C4-2B (cell line): ENCODE measurements at regions not wholly inside any gene's neighbourhood (a gene's known extent, or its start where the extent isn't known, plus 50 kb on each side); places are given as distances from the start of the nearest gene placed in this dataset.

Experiments
- H3K27ac ChIP-seq: fragments of 450-650 bp; 2 replicates; pipeline ENCODE4 v1.5.1; 2017
- ZFX ChIP-seq: fragments of 450-650 bp; IDR thresholded peaks from 2 replicates; pipeline ENCODE4 v1.6.1; 2017
- TF ChIP-seq, protein P1 (sequence below): fragments of 450-650 bp; conservative IDR thresholded peaks from 2 replicates; pipeline ENCODE4 v1.5.1; 2017; ENCODE audit warnings: mild to moderate bottlenecking

DNA sequence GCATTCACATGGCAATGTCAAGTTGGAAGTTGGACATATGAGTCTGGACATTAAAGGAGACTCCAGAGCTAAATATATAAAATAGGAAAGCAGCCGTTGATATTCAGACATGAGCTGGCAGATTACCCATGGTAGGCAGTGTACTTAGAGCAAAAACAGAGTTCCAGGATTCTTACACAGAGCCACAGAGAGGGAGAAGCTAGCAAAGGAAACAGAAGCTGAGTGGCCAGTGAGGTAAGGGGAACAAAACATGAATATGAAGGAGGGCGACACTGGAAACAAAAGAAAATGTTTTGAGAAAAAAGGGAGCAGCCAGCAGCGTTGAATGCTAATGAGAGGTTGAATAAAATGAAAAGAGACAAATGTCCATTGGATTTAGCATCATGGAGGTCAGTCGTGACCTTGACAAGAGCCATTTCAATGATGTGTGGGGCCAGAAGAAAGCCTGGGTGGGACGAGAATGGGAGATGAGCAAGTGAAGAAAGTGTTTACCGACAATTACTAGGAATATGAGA is 198.4 kb downstream of the POU4F1 start:
- no peak overlapping the region for H3K27ac ChIP-seq
- TF ChIP-seq, protein P1, sequence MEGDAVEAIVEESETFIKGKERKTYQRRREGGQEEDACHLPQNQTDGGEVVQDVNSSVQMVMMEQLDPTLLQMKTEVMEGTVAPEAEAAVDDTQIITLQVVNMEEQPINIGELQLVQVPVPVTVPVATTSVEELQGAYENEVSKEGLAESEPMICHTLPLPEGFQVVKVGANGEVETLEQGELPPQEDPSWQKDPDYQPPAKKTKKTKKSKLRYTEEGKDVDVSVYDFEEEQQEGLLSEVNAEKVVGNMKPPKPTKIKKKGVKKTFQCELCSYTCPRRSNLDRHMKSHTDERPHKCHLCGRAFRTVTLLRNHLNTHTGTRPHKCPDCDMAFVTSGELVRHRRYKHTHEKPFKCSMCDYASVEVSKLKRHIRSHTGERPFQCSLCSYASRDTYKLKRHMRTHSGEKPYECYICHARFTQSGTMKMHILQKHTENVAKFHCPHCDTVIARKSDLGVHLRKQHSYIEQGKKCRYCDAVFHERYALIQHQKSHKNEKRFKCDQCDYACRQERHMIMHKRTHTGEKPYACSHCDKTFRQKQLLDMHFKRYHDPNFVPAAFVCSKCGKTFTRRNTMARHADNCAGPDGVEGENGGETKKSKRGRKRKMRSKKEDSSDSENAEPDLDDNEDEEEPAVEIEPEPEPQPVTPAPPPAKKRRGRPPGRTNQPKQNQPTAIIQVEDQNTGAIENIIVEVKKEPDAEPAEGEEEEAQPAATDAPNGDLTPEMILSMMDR, result no peak
- no peak for TF ChIP-seq ZFX

DNA sequence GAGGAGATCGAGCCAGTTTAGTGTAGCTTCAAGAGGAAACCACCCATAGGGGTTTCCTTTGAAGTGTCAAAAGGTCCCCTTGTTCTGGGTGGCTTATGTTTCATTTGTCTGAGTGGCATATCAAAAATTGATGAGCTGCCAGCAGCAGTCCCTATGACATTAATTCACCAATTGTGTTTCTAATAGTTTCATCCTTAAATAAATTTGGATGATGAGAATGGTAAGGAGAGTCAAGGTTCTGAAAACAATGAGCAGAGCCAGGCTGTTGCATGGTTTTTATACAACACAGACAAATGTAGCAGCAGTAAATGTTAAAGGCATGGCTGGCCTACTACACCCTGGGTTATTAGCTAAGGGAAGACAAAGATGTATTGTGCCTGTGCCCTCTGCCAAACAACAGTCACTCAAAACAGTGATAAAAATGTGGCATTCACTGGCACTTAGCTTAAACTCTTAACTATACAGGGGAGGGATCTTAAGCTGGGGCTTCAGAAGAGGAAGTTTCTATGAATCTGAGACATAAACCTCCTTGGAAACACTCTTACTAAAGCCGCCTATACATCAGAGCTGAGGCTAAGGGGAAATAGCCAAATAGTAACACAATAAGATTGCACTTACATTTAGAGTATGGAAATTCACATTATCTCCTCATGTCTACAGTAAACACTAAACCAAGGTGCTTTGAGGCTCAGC is 200.5 kb downstream of the POU4F1 start:
- TF ChIP-seq ZFX, result no peak
- TF ChIP-seq, protein P1, result no peak
- no peak overlapping the region for H3K27ac ChIP-seq

DNA sequence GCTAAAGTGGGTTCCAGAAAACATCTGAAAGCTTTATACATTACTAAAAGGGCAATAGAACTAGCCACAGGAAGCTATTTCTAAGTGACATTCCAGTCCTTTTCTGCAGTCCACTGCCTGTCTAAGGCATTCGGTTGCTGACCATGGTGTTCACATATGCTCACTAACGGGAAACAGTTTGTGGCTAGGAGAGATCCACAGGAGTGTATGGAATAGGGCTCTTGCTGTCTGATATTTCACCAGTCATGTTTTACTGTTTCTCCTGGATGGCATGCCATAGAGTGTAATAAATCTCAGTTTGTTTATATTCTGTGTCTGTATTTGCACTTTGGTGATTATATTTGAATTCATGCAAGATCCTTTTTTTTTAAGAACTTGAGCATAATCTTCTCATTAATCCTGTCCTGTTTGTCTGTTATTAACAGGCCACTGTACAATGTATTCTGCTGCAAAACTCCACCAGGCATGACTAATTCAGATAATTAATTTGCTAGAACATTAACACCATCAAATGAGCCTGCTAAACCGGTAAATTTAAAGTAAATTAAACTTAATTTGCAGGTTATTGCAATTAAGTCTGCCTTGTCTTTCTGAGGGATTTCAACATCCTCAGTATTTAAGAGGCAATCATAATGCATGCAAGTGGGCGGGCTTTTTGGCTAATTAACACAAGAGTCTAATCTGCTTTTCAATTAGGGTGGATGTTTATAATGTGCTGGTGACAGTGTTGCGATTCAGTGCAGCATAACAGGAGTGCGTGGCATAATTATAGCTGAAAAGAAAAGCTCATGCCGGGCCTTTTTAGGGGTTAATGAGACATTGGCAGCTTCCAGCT is 201.3 kb downstream of the POU4F1 start:
- no peak for TF ChIP-seq ZFX
- TF ChIP-seq, protein P1, result no peak
- H3K27ac ChIP-seq, result no peak overlapping the region

DNA sequence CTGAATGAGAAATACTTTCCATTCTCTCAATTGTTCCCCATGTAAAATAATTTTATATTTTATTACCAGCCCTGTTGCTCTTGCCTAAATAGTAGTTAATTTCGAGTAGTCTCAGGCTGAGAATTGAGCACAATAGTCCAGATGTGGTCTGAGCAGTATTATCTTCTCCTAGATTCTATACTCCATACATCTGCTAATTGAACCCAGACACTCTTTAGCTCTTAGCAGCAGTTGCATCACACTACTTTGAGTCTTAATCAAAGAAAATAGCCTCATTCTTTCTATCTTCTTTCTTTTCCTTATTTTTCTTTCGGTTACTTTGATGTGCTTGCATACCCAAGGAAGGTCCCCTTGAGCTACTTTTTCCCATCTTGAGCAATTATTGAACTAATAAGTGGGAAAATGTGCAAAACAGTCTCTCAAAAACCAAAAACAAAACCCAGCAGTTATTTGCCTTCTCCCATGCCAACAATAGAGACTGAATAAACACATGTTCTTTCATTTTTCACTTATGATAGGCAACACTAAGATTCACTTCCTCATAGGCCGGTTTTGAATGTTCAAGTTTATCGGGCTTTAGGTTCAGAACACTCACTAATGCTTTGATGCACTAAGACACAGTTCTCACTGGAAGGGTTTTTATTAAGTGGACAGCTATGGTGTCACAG is 204.5 kb downstream of the POU4F1 start:
- no peak overlapping the region for H3K27ac ChIP-seq
- TF ChIP-seq, protein P1, result no peak
- TF ChIP-seq ZFX, result no peak

DNA sequence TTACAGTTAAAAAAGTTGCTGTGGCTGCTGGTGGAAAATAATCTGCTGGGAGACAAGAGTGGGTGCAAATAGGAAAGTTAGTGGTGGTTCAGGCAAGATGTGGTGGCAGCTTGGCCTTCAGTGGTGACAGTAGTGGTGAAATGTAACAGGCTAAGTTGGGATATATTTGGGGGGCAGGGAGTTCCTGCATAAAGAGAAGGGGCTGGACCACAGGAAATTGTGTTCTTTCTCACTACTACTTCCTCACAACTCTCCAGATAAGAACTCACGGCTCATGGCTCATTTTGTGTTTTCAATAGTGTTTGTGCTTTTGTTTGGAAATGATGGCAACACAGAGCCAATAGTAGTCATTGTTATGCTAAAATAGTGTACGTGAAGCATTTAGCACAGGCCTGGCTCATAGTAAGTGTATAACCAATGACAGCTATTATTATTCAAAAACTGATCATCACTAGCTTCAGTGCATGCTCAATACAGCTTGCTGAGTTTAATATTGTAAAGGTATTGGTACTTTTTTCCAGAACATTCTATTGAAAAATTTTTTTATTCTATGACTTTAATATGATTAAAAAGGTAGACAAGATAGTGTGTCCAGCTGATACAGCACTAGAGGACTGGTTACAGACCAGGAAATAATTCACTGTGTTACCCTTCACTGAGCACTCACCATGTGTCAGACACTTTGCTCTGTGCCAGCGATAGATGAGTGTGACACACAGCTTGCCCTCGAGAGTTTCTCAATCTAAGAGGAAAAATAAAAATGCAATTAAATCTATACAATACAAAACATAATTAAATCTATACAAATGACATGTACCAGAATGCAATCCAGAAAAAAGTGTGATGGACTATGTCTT is 209.8 kb downstream of the POU4F1 start:
- TF ChIP-seq, protein P1, result no peak
- no peak for TF ChIP-seq ZFX
- H3K27ac ChIP-seq, result no peak overlapping the region

DNA sequence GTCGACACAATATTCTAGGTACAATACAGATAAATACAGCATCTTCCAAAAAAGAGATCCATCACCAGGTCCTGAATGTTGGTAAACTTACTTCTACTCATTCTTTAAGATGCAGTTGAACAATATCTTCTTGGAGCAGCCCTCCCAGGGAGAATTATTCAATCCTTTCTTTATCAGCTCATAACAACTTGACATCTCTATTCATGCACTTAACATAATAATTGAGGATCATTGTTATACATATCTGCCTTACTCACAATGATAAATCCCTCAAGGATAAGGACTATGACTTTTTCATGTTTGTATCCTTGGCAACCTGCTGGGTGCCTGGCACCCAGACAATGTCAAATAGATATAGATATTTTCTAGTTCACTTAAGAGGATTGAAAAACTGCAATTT is 219.5 kb downstream of the POU4F1 start:
- TF ChIP-seq, protein P1, result no peak
- no peak for TF ChIP-seq ZFX
- H3K27ac ChIP-seq, result no peak overlapping the region
